SU-DHL-6 (cell line): ENCODE measurements at regions not wholly inside any gene's neighbourhood (a gene's known extent, or its start where the extent isn't known, plus 50 kb on each side); places are given as distances from the start of the nearest gene placed in this dataset.

ENCODE experiments used
- EZH2phosphoT487 ChIP-seq: fragments of 200-600 bp; sonication (generic), shearing (Covaris generic); conservative IDR thresholded peaks from 2 replicates; pipeline ENCODE4 v1.6.1; 2018; ENCODE audit warnings: mild to moderate bottlenecking, antibody characterized with exemption, low read length, moderate library complexity, mixed read lengths
- TF ChIP-seq, protein P1 (sequence below): fragments of 200-600 bp; sonication (generic); IDR thresholded peaks from one replicate; pipeline ENCODE4 v1.5.1; 2017; ENCODE audit warnings: antibody characterized with exemption, mild to moderate bottlenecking, low read length, moderate library complexity; ENCODE audit not compliant: insufficient read depth, poor library complexity, severe bottlenecking

DNA sequence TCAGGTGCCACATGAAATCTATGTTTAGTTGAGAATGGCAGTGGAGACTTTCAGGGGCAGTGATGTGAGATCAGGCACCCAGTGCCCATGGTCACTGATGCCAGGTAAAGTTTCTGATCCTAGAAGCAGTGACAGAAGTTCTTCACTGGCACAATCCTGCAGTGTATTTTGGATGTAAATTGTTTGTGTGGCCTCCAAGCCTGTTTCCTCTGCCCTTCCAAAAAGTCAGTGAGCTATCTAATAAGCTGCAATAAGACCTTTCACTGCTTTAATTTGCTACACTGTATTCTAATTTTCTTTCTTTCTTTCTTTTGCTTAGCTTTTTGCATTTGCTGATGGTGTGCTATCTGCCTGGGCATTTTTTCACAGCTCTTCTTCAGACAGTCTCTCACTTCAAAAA, 1348.6 kb downstream of the ADGRL3 start:
- TF ChIP-seq, protein P1, sequence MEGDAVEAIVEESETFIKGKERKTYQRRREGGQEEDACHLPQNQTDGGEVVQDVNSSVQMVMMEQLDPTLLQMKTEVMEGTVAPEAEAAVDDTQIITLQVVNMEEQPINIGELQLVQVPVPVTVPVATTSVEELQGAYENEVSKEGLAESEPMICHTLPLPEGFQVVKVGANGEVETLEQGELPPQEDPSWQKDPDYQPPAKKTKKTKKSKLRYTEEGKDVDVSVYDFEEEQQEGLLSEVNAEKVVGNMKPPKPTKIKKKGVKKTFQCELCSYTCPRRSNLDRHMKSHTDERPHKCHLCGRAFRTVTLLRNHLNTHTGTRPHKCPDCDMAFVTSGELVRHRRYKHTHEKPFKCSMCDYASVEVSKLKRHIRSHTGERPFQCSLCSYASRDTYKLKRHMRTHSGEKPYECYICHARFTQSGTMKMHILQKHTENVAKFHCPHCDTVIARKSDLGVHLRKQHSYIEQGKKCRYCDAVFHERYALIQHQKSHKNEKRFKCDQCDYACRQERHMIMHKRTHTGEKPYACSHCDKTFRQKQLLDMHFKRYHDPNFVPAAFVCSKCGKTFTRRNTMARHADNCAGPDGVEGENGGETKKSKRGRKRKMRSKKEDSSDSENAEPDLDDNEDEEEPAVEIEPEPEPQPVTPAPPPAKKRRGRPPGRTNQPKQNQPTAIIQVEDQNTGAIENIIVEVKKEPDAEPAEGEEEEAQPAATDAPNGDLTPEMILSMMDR: no peak
- no peak for TF ChIP-seq EZH2phosphoT487
